IMR-90 (cell line): ENCODE measurements at regions not wholly inside any gene's neighbourhood (a gene's known extent, or its start where the extent isn't known, plus 50 kb on each side); places are given as distances from the start of the nearest gene placed in this dataset.

Source experiments
- ATAC-seq: fragments of 200-7000 bp; cut with Tn5 transposase; 2 replicates; pipeline ENCODE4 v1.9.1; 2020; ENCODE audit warnings: low read depth, mild to moderate bottlenecking, moderate library complexity
- BruUV-seq: library from RNA; stranded (reverse); fragments of 400-500 nt; replicated peaks from 2 replicates; lab custom pipeline; 2021; lab: Mats Ljungman, UMichigan
- CTCF ChIA-PET: fragments of 300-600 bp; formaldehyde crosslinking; extraction: SDS; loops from one replicate; lab custom pipeline; 2021; ENCODE audit warnings: antibody characterized with exemption; lab: Yijun Ruan, JAX
- POLR2A ChIA-PET: fragments of 300-600 bp; sonication (Branson Sonifier 250); formaldehyde crosslinking; loops from one replicate; lab custom pipeline; 2022; ENCODE audit warnings: antibody characterized with exemption; ENCODE audit not compliant: unreplicated experiment; lab: Charles Lee
- DNase-seq: peaks from one replicate; pipeline ENCODE4 v3.0.0; 2013
- H2AFZ ChIP-seq: replicated peaks from 2 replicates; pipeline ENCODE3; 2013; ENCODE audit warnings: low read length, mild to moderate bottlenecking; ENCODE audit not compliant: poor library complexity
- H2AK5ac ChIP-seq: 2 replicates; pipeline ENCODE4 v1.6.1; 2013; ENCODE audit warnings: low read depth, low read length, inconsistent platforms
- H2AK9ac ChIP-seq: replicated peaks from 2 replicates; pipeline ENCODE3; 2013; ENCODE audit warnings: mild to moderate bottlenecking, low read depth, low read length, moderate library complexity; ENCODE audit not compliant: poor library complexity
- H2BK120ac ChIP-seq: 2 replicates; pipeline ENCODE4 v1.6.1; 2013; ENCODE audit warnings: low read depth, low read length, inconsistent platforms
- H2BK15ac ChIP-seq: 3 replicates; pipeline ENCODE4 v1.6.1; 2013; ENCODE audit warnings: low read depth, low read length, inconsistent platforms
- H2BK20ac ChIP-seq: 2 replicates; pipeline ENCODE4 v1.6.1; 2013; ENCODE audit warnings: low read depth, mild to moderate bottlenecking, inconsistent platforms, low read length, moderate library complexity
- H2BK5ac ChIP-seq: 2 replicates; pipeline ENCODE4 v1.6.1; 2013; ENCODE audit warnings: mild to moderate bottlenecking, low read depth, low read length, inconsistent platforms; ENCODE audit not compliant: poor library complexity, severe bottlenecking
- H3K14ac ChIP-seq: replicated peaks from 2 replicates; pipeline ENCODE4 v1.6.1; 2013; ENCODE audit warnings: low read depth, low read length, inconsistent platforms
- H3K18ac ChIP-seq: 2 replicates; pipeline ENCODE4 v1.6.1; 2013; ENCODE audit warnings: low read depth, low read length, control low read depth
- H3K23ac ChIP-seq: 2 replicates; pipeline ENCODE4 v1.6.1; 2013; ENCODE audit warnings: low read depth, low read length, inconsistent platforms
- H3K27ac ChIP-seq: 2 replicates; pipeline ENCODE4 v1.5.1; 2013; ENCODE audit warnings: mild to moderate bottlenecking, control low read depth, low read length; ENCODE audit not compliant: insufficient read depth
- H3K27me3 ChIP-seq: 2 replicates; pipeline ENCODE4 v1.6.1; 2013; ENCODE audit warnings: low read length; ENCODE audit not compliant: control insufficient read depth, insufficient read depth
- H3K36me3 ChIP-seq: 2 replicates; pipeline ENCODE4 v1.6.1; 2013; ENCODE audit warnings: low read length, mixed read lengths; ENCODE audit not compliant: control insufficient read depth, insufficient read depth
- H3K4ac ChIP-seq: 2 replicates; pipeline ENCODE4 v1.6.1; 2013; ENCODE audit warnings: low read depth, low read length, inconsistent platforms
- H3K4me1 ChIP-seq: 2 replicates; pipeline ENCODE4 v1.6.1; 2013; ENCODE audit warnings: low read length, mixed read lengths; ENCODE audit not compliant: control insufficient read depth, insufficient read depth
- H3K4me2 ChIP-seq: 2 replicates; pipeline ENCODE4 v1.6.1; 2013; ENCODE audit warnings: low read depth, mild to moderate bottlenecking, control low read depth, low read length, moderate library complexity
- H3K4me3 ChIP-seq: 2 replicates; pipeline ENCODE4 v1.5.1; 2013; ENCODE audit warnings: low read depth, mild to moderate bottlenecking, control low read depth, low read length, moderate library complexity; ENCODE audit not compliant: insufficient read depth
- H3K56ac ChIP-seq: 2 replicates; pipeline ENCODE4 v1.6.1; 2013; ENCODE audit warnings: low read length, inconsistent platforms; ENCODE audit not compliant: insufficient read depth; ENCODE audit errors: extremely low read depth
- H3K79me1 ChIP-seq, 2 experiments: 2 replicates each; pipeline ENCODE4 v1.6.1; 2013; ENCODE audit warnings: low read length in 2 of 2, inconsistent platforms in 1 of 2, low read depth in 1 of 2
- H3K9ac ChIP-seq: 2 replicates; pipeline ENCODE4 v1.6.1; 2013; ENCODE audit warnings: low read depth, low read length, control low read depth
- H3K9me1 ChIP-seq: 2 replicates; pipeline ENCODE4 v1.6.1; 2013; ENCODE audit warnings: low read length, inconsistent platforms; ENCODE audit not compliant: insufficient read depth
- H3K9me3 ChIP-seq: 2 replicates; pipeline ENCODE4 v1.6.1; 2013; ENCODE audit warnings: low read length; ENCODE audit not compliant: control insufficient read depth, insufficient read depth
- H4K20me1 ChIP-seq: 2 replicates; pipeline ENCODE4 v1.6.1; 2013; ENCODE audit warnings: low read length, inconsistent platforms; ENCODE audit not compliant: insufficient read depth
- H4K5ac ChIP-seq: 2 replicates; pipeline ENCODE4 v1.6.1; 2013; ENCODE audit warnings: mild to moderate bottlenecking, low read depth, low read length, control low read depth
- H4K8ac ChIP-seq, 2 experiments: 2 replicates each; pipeline ENCODE4 v1.6.1; 2013; ENCODE audit warnings: low read depth in 2 of 2, low read length in 2 of 2, control low read depth in 1 of 2, inconsistent platforms in 1 of 2
- H4K91ac ChIP-seq: 2 replicates; pipeline ENCODE4 v1.6.1; 2013; ENCODE audit warnings: low read depth, low read length, inconsistent platforms; ENCODE audit not compliant: insufficient read depth
- RAD21 ChIP-seq: IDR thresholded peaks from 2 replicates; pipeline ENCODE4 v1.6.1; 2012; ENCODE audit warnings: low read length, improper control_type of control experiment
- SMC3 ChIP-seq: fragments of 150-350 bp; IDR thresholded peaks from 2 replicates; pipeline ENCODE4 v1.6.1; 2016; ENCODE audit warnings: low read depth, mild to moderate bottlenecking, antibody characterized with exemption, low read length, moderate library complexity
- WGBS, 2 experiments: methylation state at CpG; one replicate each; pipeline versions ENCODE4 v1.1.5 to v1.1.7; 2013; ENCODE audit warnings: missing lambda C conversion rate in 2 of 2; ENCODE audit not compliant: insufficient read length in 1 of 2; ENCODE audit errors: extremely low coverage in 2 of 2; 5-methylcytosine and 5-hydroxymethylcytosine counted together
- dilution Hi-C: fragments of 300-500 bp; cut with HindIII; formaldehyde crosslinking; loops from one replicate; pipeline ENCODE4 v1.14.3; 2018; ENCODE audit warnings: low sequenced_read_pairs; ENCODE audit not compliant: unreplicated experiment
- in situ Hi-C: fragments of 300-500 bp; cut with MboI; formaldehyde crosslinking; loops from 3 replicates; pipeline ENCODE4 v1.14.3; 2019; ENCODE audit warnings: low sequenced_read_pairs, inconsistent platforms, mixed read lengths
- intact Hi-C: fragments of 100-400 bp; cut with micrococcal nuclease; formaldehyde crosslinking; loops from 2 replicates; pipeline ENCODE4 v1.10.0; 2022

DNA sequence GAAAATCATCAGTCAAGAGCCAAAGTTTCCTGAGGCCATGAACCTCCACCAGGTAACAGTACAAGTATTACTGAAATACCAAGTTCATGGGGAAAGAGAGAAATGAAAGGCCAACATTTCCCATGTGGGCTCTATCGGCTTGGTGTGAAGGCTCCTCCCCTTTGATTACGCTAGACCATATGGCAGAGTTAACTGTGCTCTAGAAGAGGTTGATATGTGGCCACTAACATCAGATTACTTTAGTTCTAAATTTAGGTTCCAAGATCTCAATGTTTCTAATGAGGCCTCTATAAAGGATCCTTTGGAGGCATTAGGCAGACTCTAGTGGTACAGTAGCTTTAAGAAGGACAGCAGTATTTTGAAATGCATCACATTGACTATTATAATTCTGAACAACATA, 127.1 kb downstream of the SEMA6D start:
- no peaks in the 10 kb centered on the region for H3K9me3 ChIP-seq
- POLR2A ChIA-PET, result no interaction called here
- CTCF ChIA-PET, result no interaction called here

More for the DNA sequence above, 127.1 kb downstream of the SEMA6D start:
- no peaks in the 10 kb centered on the region for H3K79me1 ChIP-seq
- H3K56ac ChIP-seq, result no peak overlapping the region
- no CpG with 5 or more reads among the region's 2 CpGs for WGBS, 2 experiments
- in situ Hi-C loops (no loop called here), intact Hi-C loops (no loop called here), dilution Hi-C loops (no loop called here)
- TF ChIP-seq RAD21 (no peak), SMC3 (no peak)
- H4K5ac ChIP-seq, result no peak overlapping the region
- no peak overlapping the region for H3K14ac ChIP-seq
- no peak overlapping the region for H3K4me2 ChIP-seq
- no peak overlapping the region for H3K9ac ChIP-seq
- H2BK120ac ChIP-seq, result no peak overlapping the region
- H4K91ac ChIP-seq, result no peak overlapping the region
- no peak overlapping the region for H2BK5ac ChIP-seq
- H2AK9ac ChIP-seq, result no peak overlapping the region
- no TSS peak for BruUV-seq
- no peak overlapping the region for H2BK15ac ChIP-seq
- DNase-seq (no peak), ATAC-seq (no peak)
- H2AFZ ChIP-seq, result no peak overlapping the region
- no peak overlapping the region for H3K18ac ChIP-seq
- H3K4me1 ChIP-seq, result no peaks in the 10 kb centered on the region
- H3K4ac ChIP-seq, result no peak overlapping the region
- no peaks in the 10 kb centered on the region for H3K9me1 ChIP-seq
- H3K27me3 ChIP-seq, result peaks cover 2% of the 10 kb centered on the region
- H4K8ac ChIP-seq, result no peak overlapping the region
- no peaks in the 10 kb centered on the region for H3K36me3 ChIP-seq
- H2AK5ac ChIP-seq, result no peak overlapping the region
- no peak overlapping the region for H3K4me3 ChIP-seq
- no peak overlapping the region for H3K27ac ChIP-seq
- no peak overlapping the region for H3K23ac ChIP-seq
- no peak overlapping the region for H2BK20ac ChIP-seq
- H4K20me1 ChIP-seq, result no peaks in the 10 kb centered on the region
